ENCODE measurements at regions not wholly inside any gene's neighbourhood (a gene's known extent, or its start where the extent isn't known, plus 50 kb on each side); places are given as distances from the start of the nearest gene placed in this dataset.

GRCh38 chr1:55751776-55752175 is 536.6 kb upstream of the USP24 start:
- no peak for FAIRE-seq
- no peak for DNase-seq (ENCODE audit: low spot score)
- POLR2A ChIA-PET = no interaction called here
- Histone ChIP-seq H3K4me2 (ENCODE audit: low read depth, low read length) (no peak overlapping the region), H3K79me2 (ENCODE audit: insufficient read depth, low read length) (no peaks in the 10 kb centered on the region), H3K27ac (ENCODE audit: extremely low read length, insufficient read depth, low read length) (no peak overlapping the region), H3K4me1 (ENCODE audit: insufficient read depth, low read length) (no peaks in the 10 kb centered on the region), H3K36me3 (replicated peaks in 1 of 2; ENCODE audit: control insufficient read depth in 1 of 2, insufficient read depth in 2 of 2, low read length in 2 of 2) (no peaks in the 10 kb centered on the region), H3K4me3 (replicated peaks in 1 of 3; ENCODE audit: insufficient read depth in 1 of 3, low read depth in 2 of 3, low read length in 3 of 3) (no peak overlapping the region), H3K27me3 (ENCODE audit: control insufficient read depth in 1 of 2, insufficient read depth in 2 of 2, low read length in 2 of 2) (no peaks in the 10 kb centered on the region), H3K9ac (ENCODE audit: insufficient read depth, low read depth, low read length) (no peak overlapping the region), H2AFZ (ENCODE audit: low read length) (no peak overlapping the region), H4K20me1 (ENCODE audit: insufficient read depth, low read length) (no peaks in the 10 kb centered on the region), H3K9me3 (ENCODE audit: low read length) (no peaks in the 10 kb centered on the region)
- intact Hi-C loops (cut with micrococcal nuclease; ENCODE audit: unreplicated experiment) = no loop called here
- in situ Hi-C loops (cut with HindIII; ENCODE audit: extremely low pct_ligation_motif_present, low pct_unique_long_range_greater_than_20kb) = no loop called here
- CTCF ChIA-PET (ENCODE audit: low intra/inter-chr PET ratio, low total read pairs) = no interaction called here
- no TSS peak for BruUV-seq (replicated peaks)
- TF ChIP-seq ZMYM4 (CRISPR knock-in tag; IDR thresholded peaks at IDR 0.05) = no peak
- no peak for TF ChIP-seq ZNF709 (CRISPR knock-in tag; IDR thresholded peaks at IDR 0.05)
- TF ChIP-seq ZNF281 (CRISPR knock-in tag; IDR thresholded peaks at IDR 0.05; ENCODE audit: borderline replicate concordance) = no peak
- no peak for TF ChIP-seq NPAS2 (CRISPR knock-in tag; IDR thresholded peaks at IDR 0.05; ENCODE audit: borderline replicate concordance)
- TF ChIP-seq ZNF232 (CRISPR knock-in tag; IDR thresholded peaks at IDR 0.05; ENCODE audit: borderline replicate concordance) = no peak
- TF ChIP-seq ZNF7 (CRISPR knock-in tag; IDR thresholded peaks at IDR 0.05) = no peak
- no peak for TF ChIP-seq ZNF567 (CRISPR knock-in tag; IDR thresholded peaks at IDR 0.05; ENCODE audit: borderline replicate concordance)
- no peak for TF ChIP-seq POLR2AphosphoS2 (IDR thresholded peaks at IDR 0.05; ENCODE audit: low read depth, low read length)
- TF ChIP-seq PRPF4 (IDR thresholded peaks at IDR 0.05; ENCODE audit: low read depth, low read length, poor library complexity, severe bottlenecking) = no peak
- TF ChIP-seq RAD51 (IDR thresholded peaks at IDR 0.05; ENCODE audit: borderline replicate concordance) = no peak
- ATAC-seq = no peak
- WGBS (ENCODE audit: low lambda C conversion rate) = 24% methylated on average over 2 of the region's 2 CpGs
